ENCODE measurements at regions not wholly inside any gene's neighbourhood (a gene's known extent, or its start where the extent isn't known, plus 50 kb on each side); places are given as distances from the start of the nearest gene placed in this dataset.

DNA sequence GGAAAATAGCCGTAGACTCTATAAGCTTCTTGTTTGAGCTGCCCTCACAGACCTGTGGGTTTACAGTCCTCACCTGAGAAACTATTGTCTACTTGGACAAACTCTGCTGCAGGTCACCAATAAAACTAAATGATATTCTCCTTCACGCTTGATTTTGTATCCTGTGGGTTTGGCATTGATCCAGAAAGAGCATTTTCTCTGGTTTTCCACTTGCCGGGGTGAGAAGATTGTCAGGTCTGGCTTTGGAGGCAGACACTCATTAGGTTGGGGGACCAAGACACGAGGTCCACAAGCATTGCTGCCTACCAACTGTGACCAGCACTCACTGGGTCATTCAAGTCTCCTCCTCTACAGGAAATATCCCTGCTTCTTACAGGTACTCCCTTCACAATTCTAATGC lies 68.5 kb downstream of the CDC14C start:
- no peak for ATAC-seq
- H3K4me3 ChIP-seq, result no peak overlapping the region
- no peaks in the 10 kb centered on the region for H3K4me1 ChIP-seq
- intact Hi-C loops (cut with DNase I), result no loop called here
- H3K36me3 ChIP-seq, result no peaks in the 10 kb centered on the region
- H3K27ac ChIP-seq, result no peak overlapping the region
- TF ChIP-seq, protein P1, sequence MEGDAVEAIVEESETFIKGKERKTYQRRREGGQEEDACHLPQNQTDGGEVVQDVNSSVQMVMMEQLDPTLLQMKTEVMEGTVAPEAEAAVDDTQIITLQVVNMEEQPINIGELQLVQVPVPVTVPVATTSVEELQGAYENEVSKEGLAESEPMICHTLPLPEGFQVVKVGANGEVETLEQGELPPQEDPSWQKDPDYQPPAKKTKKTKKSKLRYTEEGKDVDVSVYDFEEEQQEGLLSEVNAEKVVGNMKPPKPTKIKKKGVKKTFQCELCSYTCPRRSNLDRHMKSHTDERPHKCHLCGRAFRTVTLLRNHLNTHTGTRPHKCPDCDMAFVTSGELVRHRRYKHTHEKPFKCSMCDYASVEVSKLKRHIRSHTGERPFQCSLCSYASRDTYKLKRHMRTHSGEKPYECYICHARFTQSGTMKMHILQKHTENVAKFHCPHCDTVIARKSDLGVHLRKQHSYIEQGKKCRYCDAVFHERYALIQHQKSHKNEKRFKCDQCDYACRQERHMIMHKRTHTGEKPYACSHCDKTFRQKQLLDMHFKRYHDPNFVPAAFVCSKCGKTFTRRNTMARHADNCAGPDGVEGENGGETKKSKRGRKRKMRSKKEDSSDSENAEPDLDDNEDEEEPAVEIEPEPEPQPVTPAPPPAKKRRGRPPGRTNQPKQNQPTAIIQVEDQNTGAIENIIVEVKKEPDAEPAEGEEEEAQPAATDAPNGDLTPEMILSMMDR (IDR thresholded peaks at IDR 0.05), result no peak
- no peaks in the 10 kb centered on the region for H3K9me3 ChIP-seq
- no peaks in the 10 kb centered on the region for H3K27me3 ChIP-seq (ENCODE audit: low read depth)
- DNase-seq, result no peak

DNA sequence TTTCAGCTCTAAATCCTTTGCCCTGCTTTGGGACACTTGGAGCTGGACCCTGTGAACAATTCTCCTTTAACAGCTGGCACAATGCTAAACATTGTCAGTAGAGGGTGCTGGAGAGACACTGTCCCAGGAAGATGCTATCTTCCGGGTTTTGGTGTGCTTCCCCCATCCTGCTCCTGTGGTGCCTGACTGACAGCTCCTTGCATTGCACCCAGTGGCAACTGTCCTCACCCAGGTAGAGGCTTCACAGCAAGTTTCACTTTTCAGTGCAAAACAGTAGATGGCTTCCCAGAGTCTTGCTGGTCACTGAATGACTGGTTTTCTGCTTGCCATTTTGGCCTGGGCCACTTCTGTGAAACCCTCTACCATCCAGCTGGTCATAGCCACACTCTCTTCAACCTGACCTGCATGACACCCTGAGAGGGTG lies 77.3 kb downstream of the CDC14C start:
- Histone ChIP-seq H3K9me3 (no peaks in the 10 kb centered on the region), H3K4me3 (no peak overlapping the region), H3K27ac (no peak overlapping the region), H3K4me1 (no peaks in the 10 kb centered on the region), H3K27me3 (ENCODE audit: low read depth) (no peaks in the 10 kb centered on the region), H3K36me3 (no peaks in the 10 kb centered on the region)
- TF ChIP-seq, protein P1 (IDR thresholded peaks at IDR 0.05), result peak; percentile 19
- no peak for DNase-seq
- ATAC-seq, result peak; percentile 62 to 70
- intact Hi-C loops (cut with DNase I), result no loop called here

DNA sequence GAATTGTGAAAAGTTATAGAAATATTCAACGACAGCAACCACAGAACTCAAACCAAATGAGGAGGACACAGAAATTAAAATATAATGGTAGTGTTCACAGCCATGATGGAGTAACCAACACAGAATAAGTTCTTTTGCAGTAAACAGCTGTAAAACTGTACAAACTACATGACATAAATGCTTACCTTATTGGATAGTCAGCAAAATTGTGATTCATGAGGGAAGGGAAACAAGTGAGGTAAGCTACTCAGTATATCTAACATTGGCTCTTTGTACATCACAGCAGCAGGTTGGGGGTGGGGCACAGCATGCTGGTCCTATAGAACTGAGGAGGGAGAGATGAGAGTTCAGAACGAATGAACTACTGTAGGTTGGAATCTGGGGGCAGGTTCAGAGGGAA lies 86.4 kb downstream of the CDC14C start:
- H3K36me3 ChIP-seq, result no peaks in the 10 kb centered on the region
- TF ChIP-seq, protein P1 (IDR thresholded peaks at IDR 0.05), result no peak
- intact Hi-C loops (cut with DNase I), result no loop called here
- no peak for DNase-seq
- no peaks in the 10 kb centered on the region for H3K4me1 ChIP-seq
- H3K27me3 ChIP-seq (ENCODE audit: low read depth), result no peaks in the 10 kb centered on the region
- ATAC-seq, result no peak
- H3K9me3 ChIP-seq, result no peaks in the 10 kb centered on the region
- H3K4me3 ChIP-seq, result no peak overlapping the region
- no peak overlapping the region for H3K27ac ChIP-seq

DNA sequence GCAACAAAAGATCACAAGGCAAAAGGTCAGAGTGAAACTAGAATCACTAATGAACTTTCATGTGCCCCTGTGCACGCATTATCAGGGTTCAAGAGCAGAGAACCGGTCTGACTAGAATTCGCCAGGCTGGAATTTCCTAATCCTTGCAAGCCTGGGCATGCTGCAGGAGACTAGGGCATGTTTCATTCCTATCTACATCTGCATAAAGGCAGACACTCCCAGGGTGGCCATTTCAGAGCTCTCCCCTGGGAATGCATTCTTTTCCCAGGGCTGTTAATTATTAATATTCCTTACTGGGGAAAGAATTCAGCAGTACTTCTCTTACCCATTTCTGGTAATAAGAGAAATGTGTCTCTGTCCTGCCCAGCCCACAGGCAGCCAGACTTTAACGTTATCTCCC lies 90.5 kb downstream of the CDC14C start:
- H3K4me3 ChIP-seq, result no peak overlapping the region
- no peaks in the 10 kb centered on the region for H3K9me3 ChIP-seq
- H3K36me3 ChIP-seq, result no peaks in the 10 kb centered on the region
- H3K4me1 ChIP-seq, result no peaks in the 10 kb centered on the region
- no peak for DNase-seq
- TF ChIP-seq, protein P1 (IDR thresholded peaks at IDR 0.05), result no peak
- H3K27me3 ChIP-seq (ENCODE audit: low read depth), result no peaks in the 10 kb centered on the region
- intact Hi-C loops (cut with DNase I), result no loop called here
- no peak for ATAC-seq
- H3K27ac ChIP-seq, result no peak overlapping the region

DNA sequence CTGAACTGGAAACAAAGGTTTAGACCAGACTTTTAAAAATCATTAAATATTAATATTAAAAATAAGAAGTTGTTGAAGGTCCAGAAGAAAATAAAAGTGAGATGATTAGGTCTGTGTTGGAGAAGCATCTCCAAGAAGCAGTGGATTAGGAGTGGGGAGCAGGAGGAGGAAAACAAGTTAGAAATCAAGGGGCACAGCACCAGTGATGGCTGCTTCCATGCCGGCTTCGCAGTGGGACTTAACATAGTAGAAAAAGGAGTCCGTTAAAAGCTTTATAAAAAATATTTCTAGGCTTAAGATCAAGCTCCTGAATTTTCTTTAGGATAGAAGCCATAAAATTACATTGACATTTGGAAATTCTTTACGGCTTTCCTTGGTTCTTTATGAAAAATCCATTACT lies 95.8 kb downstream of the CDC14C start:
- no peak for DNase-seq
- no peak overlapping the region for H3K4me3 ChIP-seq
- no peaks in the 10 kb centered on the region for H3K9me3 ChIP-seq
- intact Hi-C loops (cut with DNase I), result no loop called here
- TF ChIP-seq, protein P1 (IDR thresholded peaks at IDR 0.05), result no peak
- ATAC-seq, result no peak
- no peaks in the 10 kb centered on the region for H3K36me3 ChIP-seq
- H3K4me1 ChIP-seq, result no peaks in the 10 kb centered on the region
- no peaks in the 10 kb centered on the region for H3K27me3 ChIP-seq (ENCODE audit: low read depth)
- no peak overlapping the region for H3K27ac ChIP-seq

DNA sequence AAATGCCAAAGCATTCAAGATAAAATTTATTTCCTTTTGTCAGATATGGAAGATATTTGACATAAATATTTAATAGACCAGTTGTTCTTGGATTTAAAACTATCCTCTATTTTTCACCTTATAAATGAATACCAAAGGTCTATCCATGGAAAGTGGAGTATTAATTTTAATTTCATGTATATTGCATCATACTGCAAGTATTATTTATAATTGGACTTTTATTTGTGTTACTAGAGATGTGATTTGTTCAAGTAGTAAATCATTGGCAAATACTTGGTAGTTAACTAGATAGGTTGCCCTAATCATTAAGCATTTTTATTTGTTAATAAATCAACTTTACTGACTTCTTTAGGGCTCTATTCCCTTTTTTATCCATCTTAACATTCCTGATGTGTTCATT lies 98.1 kb downstream of the CDC14C start:
- H3K4me3 ChIP-seq, result no peak overlapping the region
- H3K27me3 ChIP-seq (ENCODE audit: low read depth), result no peaks in the 10 kb centered on the region
- no peaks in the 10 kb centered on the region for H3K36me3 ChIP-seq
- H3K27ac ChIP-seq, result no peak overlapping the region
- no peak for DNase-seq
- no peak for ATAC-seq
- TF ChIP-seq, protein P1 (IDR thresholded peaks at IDR 0.05), result no peak
- intact Hi-C loops (cut with DNase I), result no loop called here
- H3K9me3 ChIP-seq, result no peaks in the 10 kb centered on the region
- no peaks in the 10 kb centered on the region for H3K4me1 ChIP-seq
